ENCODE measurements at regions not wholly inside any gene's neighbourhood (a gene's known extent, or its start where the extent isn't known, plus 50 kb on each side); places are given as distances from the start of the nearest gene placed in this dataset.
"Not testable (repeated sequence)": the region's sequence is repeated elsewhere in the genome, so short reads cannot be mapped to it uniquely, and the experiment has no call there.

DNA sequence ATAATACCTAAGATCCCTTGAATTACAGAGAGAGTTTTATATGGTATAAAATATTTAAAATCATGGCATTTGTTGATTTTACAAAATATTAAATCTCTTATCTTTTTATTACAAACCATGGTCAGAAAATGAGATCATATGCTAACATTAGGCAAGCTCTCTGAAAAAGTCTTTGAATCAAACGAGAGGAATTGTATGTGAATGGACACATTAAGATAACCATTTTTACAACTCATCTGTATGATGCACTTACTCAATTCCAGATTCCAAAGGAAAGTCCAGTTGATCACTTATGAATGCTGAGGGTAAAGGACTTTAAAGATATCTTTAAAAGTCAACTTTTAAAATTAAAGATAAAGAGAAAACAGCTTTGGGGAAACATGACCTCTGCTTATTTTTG lies 83.5 kb upstream of the LUZP2 start:
- DNase-seq = no peak

DNA sequence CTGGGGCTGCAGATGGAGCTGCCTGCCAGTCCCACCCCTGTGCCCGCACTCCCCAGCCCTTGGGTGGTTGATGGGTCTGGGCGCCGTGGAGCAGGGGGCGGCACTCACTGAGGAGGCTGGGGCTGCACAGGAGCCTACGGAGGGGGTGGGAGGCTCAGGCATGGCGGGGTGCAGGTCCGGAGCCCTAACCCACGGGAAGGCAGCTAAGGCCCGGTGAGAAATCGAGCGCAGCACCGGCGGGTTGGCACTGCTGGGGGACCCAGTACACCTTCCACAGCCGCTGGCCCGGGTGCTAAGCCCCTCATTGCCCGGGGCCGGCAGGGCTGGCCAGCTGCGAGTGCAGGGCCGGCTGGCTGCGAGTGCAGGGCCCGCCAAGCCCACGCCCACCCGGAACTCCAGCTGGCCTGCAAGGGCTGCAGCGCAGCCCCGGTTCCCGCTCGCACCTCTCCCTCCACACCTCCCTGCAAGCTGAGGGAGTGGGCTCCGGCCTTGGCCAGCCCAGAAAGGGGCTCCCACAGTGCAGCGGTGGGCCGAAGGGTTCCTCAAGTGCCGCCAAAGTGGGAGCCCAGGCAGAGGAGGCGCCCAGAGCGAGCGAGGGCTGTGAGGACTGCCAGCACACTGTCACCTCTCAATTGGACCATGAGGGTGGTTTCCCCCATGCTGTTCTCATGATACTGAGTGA lies 80.8 kb upstream of the LUZP2 start:
- DNase-seq = not testable (repeated sequence)

DNA sequence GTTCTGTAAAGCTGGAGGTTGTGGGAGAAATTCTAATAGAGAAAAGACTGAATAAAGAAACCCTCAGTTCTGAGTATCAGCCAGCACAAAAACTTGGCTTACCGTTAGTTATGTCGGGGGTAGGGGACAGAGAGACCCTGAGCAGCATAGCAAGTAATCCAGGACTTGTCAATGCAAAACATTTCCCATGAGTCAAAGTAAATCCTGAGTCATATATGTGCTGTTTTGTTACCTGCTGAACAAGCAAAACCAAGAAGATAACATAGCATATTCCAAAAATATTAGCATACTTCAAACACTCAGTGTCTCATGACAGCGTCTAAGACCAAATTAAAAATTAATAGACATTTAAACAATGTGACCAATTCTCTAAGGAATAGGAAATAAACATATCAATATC lies 75.1 kb upstream of the LUZP2 start:
- no peak for DNase-seq

DNA sequence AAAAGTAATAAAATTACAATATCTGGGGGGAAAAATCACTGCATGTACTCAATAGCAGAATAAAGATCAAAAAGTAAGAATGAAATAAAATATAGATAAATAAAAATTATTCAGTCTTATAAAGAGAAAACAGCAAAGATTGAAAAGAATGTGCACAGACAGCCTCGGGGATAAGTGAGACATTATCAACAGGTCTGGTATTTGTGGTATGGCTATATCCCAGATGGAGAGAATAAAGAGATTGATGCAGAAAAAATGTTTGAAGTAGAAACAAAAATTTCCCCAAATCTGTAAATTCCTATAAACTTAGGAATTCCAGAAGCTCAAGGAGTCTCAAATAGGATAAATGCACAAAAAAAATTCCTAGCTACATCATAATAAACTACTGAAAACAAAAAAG lies 74.5 kb upstream of the LUZP2 start:
- DNase-seq = no peak

DNA sequence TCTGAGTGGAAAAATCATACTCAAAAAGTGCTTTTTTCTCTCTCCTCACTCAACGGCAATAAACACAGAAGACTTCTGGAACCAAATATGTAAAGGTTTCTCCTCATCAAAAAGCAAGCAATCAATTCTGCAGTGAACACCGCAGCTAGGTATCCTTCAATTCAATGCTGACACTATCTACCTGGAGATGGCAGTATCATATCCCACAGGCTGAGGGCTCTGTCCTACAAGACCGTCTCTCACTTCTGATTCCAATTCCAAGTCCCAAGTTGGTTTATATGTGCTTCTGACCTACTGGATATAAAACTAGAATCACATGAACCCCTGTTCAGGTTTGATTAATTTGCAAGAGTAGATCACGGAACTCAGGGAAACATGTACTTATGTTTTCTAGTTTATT lies 59.7 kb upstream of the LUZP2 start:
- DNase-seq = no peak

Data from NCI-H1694 (cell line).